HFF-Myc (cell line): ENCODE measurements at regions not wholly inside any gene's neighbourhood (a gene's known extent, or its start where the extent isn't known, plus 50 kb on each side); places are given as distances from the start of the nearest gene placed in this dataset.

Experiments
- DNase-seq: peaks from one replicate; pipeline ENCODE4 v3.0.0-alpha.2; 2011; ENCODE audit warnings: low read depth; ENCODE audit errors: extremely low read depth
- H3K4me3 ChIP-seq: replicated peaks from 2 replicates; pipeline ENCODE4 v1.5.1; 2011; ENCODE audit warnings: low read depth, mild to moderate bottlenecking, control low read depth, low read length
- CTCF ChIP-seq: IDR thresholded peaks from 2 replicates; pipeline ENCODE4 v1.5.1; 2012; ENCODE audit warnings: mild to moderate bottlenecking, low read depth, low read length, control low read depth; ENCODE audit errors: missing control alignments

DNA sequence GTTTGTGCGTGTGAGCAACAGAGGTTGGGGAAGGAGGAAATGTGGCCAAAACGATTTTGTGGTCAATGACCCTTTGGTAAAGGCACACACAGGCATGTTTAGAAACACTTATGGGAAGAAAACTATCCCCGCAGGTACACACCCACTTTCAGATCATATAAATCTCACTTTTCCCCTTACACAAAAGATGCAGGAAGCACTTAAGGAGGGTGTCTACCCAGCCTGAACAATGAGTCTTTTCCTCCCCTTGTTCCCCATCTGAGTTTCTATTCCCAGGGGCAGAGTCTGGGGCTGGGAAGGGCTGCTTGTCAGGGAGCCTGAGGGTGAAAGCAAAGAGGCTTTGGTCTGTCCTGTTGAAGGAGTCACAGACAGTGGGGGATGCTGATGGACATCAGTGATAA lies 193.2 kb upstream of the SALL4 start:
- H3K4me3 ChIP-seq, result no peak overlapping the region
- TF ChIP-seq CTCF, result no peak
- DNase-seq, result peak; percentile 42

- no peak for TF ChIP-seq CTCF
Observed at GRCh38 chr20:51994751-51995417, 192.6 kb upstream of the SALL4 start.

GRCh38 chr20:51987812-51988211 lies 185.5 kb upstream of the SALL4 start:
- H3K4me3 ChIP-seq, result no peak overlapping the region
- DNase-seq, result no peak
- TF ChIP-seq CTCF, result no peak

More at GRCh38 chr20:51994751-51995417, 192.6 kb upstream of the SALL4 start:
- peak; percentile 56 for DNase-seq
- H3K4me3 ChIP-seq, result no peak overlapping the region

DNA sequence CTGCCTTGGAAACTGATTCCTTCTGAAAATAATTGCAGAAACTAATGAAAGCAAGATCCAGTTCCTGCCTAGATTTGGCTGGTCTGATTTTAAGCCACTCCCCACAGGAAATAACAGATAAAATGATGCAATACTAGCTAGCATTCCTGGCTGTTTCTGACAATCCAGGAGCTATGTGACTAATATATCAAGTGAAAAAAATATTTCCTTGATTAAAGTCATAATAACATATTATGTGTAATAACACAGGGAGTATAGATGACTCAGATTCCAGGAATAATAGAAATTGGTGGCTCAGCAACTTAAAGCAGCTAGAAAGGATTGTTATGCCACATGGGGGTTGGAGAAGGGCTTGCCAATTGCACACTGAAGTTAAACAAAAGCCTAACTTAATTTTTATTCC lies 182.7 kb upstream of the SALL4 start:
- no peak overlapping the region for H3K4me3 ChIP-seq
- peak; percentile 92 for DNase-seq
- TF ChIP-seq CTCF, result no peak

GRCh38 chr20:51980277-51980676 lies 178.0 kb upstream of the SALL4 start:
- H3K4me3 ChIP-seq, result no peak overlapping the region
- no peak for TF ChIP-seq CTCF
- no peak for DNase-seq

DNA sequence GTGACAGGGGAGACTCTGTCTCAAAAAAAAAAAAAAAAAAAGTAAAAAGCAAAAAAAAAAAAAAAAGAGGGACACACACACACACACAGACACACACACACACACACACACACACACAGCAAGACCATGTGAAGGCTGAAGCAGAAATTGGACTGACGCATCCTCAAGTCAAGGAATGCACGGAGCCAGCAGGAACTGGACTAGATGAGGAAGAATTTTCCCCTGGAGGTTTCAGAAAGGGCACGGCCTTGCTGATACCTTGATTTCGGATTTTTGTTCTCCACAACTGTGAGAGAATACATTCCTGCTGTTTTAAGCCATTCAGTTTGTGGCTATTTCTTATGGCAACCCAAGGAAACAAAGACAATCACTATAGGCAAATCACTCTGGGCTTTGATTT lies 176.9 kb upstream of the SALL4 start:
- DNase-seq, result no peak
- TF ChIP-seq CTCF, result no peak
- H3K4me3 ChIP-seq, result no peak overlapping the region

DNA sequence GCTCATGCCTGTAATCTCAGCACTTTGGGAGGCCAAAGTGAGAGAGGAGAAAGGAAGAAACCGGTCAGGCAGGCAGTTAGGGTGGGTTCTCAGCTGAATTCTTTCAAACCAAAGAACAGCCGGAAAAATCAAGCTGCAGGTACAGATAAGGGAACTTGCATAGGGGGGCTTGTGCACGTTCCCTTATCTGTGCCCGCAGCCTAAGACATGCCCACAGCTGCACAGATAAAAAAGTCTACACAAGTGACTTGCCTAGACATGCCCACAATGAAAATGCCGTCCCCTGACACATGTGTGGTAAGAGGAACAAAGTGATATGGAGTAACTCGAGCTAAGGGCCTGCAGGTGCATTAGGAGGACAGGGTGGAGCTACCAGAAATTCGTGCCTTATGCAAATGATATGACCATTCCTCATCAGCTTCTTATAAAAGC lies 175.8 kb upstream of the SALL4 start:
- TF ChIP-seq CTCF, result no peak
- DNase-seq, result no peak
- no peak overlapping the region for H3K4me3 ChIP-seq
